K562 (cell line): ENCODE measurements at regions not wholly inside any gene's neighbourhood (a gene's known extent, or its start where the extent isn't known, plus 50 kb on each side); places are given as distances from the start of the nearest gene placed in this dataset.

ENCODE experiments used
- ATF1 ChIP-seq, 2 experiments: fragments of 450-650 bp in 1 of 2; IDR thresholded peaks; 2 replicates each; pipeline ENCODE4 v1.6.1; 2016; ENCODE audit warnings: missing compliant biosample characterization in 1 of 2, missing genetic modification characterization in 1 of 2
- E2F5 ChIP-seq: sonication (generic); formaldehyde crosslinking; IDR thresholded peaks from 2 replicates; pipeline ENCODE4 v1.8.0; 2022; ENCODE audit warnings: mild to moderate bottlenecking, missing genetic modification reagents
- EP300 ChIP-seq: IDR thresholded peaks from 2 replicates; pipeline ENCODE4 v1.6.1; 2012; ENCODE audit warnings: low read length, improper control_type of control experiment
- MAFK ChIP-seq: IDR thresholded peaks from 2 replicates; pipeline ENCODE4 v1.6.1; 2011; ENCODE audit warnings: low read length, improper control_type of control experiment
- MYNN ChIP-seq, 2 experiments: sonication (generic); formaldehyde crosslinking in 1 of 2; IDR thresholded peaks; 2 replicates each; pipeline versions ENCODE4 v1.5.0 to v1.6.1; 2016 to 2020; ENCODE audit warnings: antibody characterized with exemption in 1 of 2, missing genetic modification reagents in 1 of 2
- POLR2AphosphoS5 ChIP-seq: IDR thresholded peaks from 2 replicates; pipeline ENCODE4 v1.6.1; 2011; ENCODE audit warnings: mild to moderate bottlenecking, low read depth, low read length, moderate library complexity; ENCODE audit not compliant: control insufficient read depth, insufficient read depth
- ZNF175 ChIP-seq: fragments of 200-800 bp; sonication (Bioruptor generic); IDR thresholded peaks from 2 replicates; pipeline ENCODE4 v1.6.1; 2016; ENCODE audit warnings: low read depth, mild to moderate bottlenecking, missing genetic modification characterization, missing compliant biosample characterization
- ZNF24 ChIP-seq: fragments of 450-650 bp; IDR thresholded peaks from 2 replicates; pipeline ENCODE4 v1.6.1; 2016
- ZNF431 ChIP-seq: sonication (generic); formaldehyde crosslinking; IDR thresholded peaks from 2 replicates; pipeline ENCODE4 v1.8.0; 2022; ENCODE audit warnings: mild to moderate bottlenecking, missing genetic modification reagents
- ZNF518B ChIP-seq: fragments of 250-450 bp; sonication (Bioruptor Pico); IDR thresholded peaks from 2 replicates; pipeline ENCODE4 v1.5.0; 2021; ENCODE audit warnings: mild to moderate bottlenecking, moderate library complexity
- ZNF695 ChIP-seq: fragments of 450-650 bp; formaldehyde crosslinking; IDR thresholded peaks from 2 replicates; pipeline ENCODE4 v1.4.0; 2020; ENCODE audit warnings: mild to moderate bottlenecking, moderate library complexity
- TF ChIP-seq, protein P1 (sequence below), 2 experiments: fragments of 450-650 bp; formaldehyde crosslinking in 1 of 2; IDR thresholded peaks; 2 replicates each; pipeline versions ENCODE4 v1.4.0 to v1.6.1; 2014 to 2020; ENCODE audit warnings: mild to moderate bottlenecking in 2 of 2, borderline replicate concordance in 1 of 2, low read depth in 1 of 2
- TF ChIP-seq, protein P2 (sequence below), 3 experiments: IDR thresholded peaks in 2 of 3; conservative IDR thresholded peaks in 1 of 3; 2 replicates each; pipeline ENCODE4 v1.5.1; 2011 to 2012; ENCODE audit warnings: low read length in 3 of 3, mild to moderate bottlenecking in 3 of 3, control low read depth in 2 of 3, improper control_type of control experiment in 1 of 3, inconsistent platforms in 1 of 3, low read depth in 1 of 3, mixed read lengths in 1 of 3, moderate library complexity in 1 of 3; ENCODE audit not compliant: insufficient read depth in 2 of 3

DNA sequence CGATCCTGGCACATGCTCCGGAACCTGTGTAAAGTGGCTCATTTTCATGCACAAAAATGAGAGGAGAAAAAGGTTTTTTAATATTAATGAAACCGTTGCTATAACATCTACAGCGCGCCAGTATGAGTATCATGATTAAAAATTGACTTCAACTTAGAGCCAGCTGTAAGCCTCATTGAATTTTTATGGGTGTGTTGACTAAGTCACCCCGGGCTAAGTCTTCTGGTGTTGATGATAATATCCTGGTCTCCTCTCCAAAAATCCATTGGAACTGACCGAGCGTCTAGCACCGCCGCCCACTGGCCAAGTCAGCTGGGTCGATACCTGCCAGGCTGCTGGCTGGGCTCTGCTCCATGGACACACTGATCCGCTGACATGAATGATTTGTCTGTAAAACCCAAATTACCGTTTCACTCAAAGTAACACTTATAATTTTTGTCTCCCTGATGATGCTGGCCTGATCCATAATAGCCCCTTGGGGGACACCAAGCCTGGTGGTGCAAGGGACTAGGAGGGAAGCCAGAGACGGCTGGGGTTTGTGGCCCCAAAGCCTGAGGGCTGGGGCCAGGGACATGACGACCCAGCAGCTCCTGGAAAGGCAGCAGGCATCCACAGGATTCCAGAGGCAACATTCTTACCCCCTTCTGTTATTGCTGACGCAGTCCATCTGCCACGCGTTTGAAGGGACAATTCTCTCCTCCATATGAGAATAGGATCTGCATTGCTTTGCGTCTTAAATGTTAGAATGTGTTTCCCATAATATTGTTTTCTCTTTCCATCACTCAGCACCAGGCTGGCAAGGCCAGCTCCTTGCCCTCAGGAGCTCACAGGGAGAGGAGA is 131.0 kb upstream of the PPP2R2D start:
- TF ChIP-seq EP300 = no peak
- no peak for TF ChIP-seq MYNN (IDR thresholded peaks at IDR 0.05)
- no peak for TF ChIP-seq MYNN (CRISPR knock-in tag; IDR thresholded peaks at IDR 0.05)
- TF ChIP-seq ZNF695 (CRISPR knock-in tag) = no peak
- TF ChIP-seq, protein P1, sequence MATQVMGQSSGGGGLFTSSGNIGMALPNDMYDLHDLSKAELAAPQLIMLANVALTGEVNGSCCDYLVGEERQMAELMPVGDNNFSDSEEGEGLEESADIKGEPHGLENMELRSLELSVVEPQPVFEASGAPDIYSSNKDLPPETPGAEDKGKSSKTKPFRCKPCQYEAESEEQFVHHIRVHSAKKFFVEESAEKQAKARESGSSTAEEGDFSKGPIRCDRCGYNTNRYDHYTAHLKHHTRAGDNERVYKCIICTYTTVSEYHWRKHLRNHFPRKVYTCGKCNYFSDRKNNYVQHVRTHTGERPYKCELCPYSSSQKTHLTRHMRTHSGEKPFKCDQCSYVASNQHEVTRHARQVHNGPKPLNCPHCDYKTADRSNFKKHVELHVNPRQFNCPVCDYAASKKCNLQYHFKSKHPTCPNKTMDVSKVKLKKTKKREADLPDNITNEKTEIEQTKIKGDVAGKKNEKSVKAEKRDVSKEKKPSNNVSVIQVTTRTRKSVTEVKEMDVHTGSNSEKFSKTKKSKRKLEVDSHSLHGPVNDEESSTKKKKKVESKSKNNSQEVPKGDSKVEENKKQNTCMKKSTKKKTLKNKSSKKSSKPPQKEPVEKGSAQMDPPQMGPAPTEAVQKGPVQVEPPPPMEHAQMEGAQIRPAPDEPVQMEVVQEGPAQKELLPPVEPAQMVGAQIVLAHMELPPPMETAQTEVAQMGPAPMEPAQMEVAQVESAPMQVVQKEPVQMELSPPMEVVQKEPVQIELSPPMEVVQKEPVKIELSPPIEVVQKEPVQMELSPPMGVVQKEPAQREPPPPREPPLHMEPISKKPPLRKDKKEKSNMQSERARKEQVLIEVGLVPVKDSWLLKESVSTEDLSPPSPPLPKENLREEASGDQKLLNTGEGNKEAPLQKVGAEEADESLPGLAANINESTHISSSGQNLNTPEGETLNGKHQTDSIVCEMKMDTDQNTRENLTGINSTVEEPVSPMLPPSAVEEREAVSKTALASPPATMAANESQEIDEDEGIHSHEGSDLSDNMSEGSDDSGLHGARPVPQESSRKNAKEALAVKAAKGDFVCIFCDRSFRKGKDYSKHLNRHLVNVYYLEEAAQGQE (IDR thresholded peaks at IDR 0.05; ENCODE audit: borderline replicate concordance) = no peak
- TF ChIP-seq, protein P1 (CRISPR knock-in tag; IDR thresholded peaks at IDR 0.05; ENCODE audit: low read depth) = no peak
- no peak for TF ChIP-seq ZNF175 (CRISPR knock-in tag)
- TF ChIP-seq ZNF431 = no peak
- TF ChIP-seq, protein P2, sequence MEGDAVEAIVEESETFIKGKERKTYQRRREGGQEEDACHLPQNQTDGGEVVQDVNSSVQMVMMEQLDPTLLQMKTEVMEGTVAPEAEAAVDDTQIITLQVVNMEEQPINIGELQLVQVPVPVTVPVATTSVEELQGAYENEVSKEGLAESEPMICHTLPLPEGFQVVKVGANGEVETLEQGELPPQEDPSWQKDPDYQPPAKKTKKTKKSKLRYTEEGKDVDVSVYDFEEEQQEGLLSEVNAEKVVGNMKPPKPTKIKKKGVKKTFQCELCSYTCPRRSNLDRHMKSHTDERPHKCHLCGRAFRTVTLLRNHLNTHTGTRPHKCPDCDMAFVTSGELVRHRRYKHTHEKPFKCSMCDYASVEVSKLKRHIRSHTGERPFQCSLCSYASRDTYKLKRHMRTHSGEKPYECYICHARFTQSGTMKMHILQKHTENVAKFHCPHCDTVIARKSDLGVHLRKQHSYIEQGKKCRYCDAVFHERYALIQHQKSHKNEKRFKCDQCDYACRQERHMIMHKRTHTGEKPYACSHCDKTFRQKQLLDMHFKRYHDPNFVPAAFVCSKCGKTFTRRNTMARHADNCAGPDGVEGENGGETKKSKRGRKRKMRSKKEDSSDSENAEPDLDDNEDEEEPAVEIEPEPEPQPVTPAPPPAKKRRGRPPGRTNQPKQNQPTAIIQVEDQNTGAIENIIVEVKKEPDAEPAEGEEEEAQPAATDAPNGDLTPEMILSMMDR (IDR thresholded peaks at IDR 0.05 in 2 of 3, conservative IDR thresholded peaks at IDR 0.05 in 1 of 3; ENCODE audit: insufficient read depth in 2 of 3, low read depth in 1 of 3, low read length in 3 of 3) = no peak
- TF ChIP-seq ATF1 (CRISPR knock-in tag; IDR thresholded peaks at IDR 0.05) = no peak
- TF ChIP-seq ATF1 (tag; IDR thresholded peaks at IDR 0.05) = no peak
- TF ChIP-seq MAFK = no peak
- TF ChIP-seq POLR2AphosphoS5 = no peak
- TF ChIP-seq ZNF518B (CRISPR knock-in tag) = no peak
- no peak for TF ChIP-seq E2F5 (CRISPR knock-in tag)
- TF ChIP-seq ZNF24 = no peak
